Stimulated activated CD4-positive, alpha-beta T cell treated with anti-CD3 and anti-CD28 coated beads, TNF-alpha, amount 100 ng/mL, for 1 hour (primary cell): ENCODE measurements at regions not wholly inside any gene's neighbourhood (a gene's known extent, or its start where the extent isn't known, plus 50 kb on each side); places are given as distances from the start of the nearest gene placed in this dataset.
"Not testable (repeated sequence)": the region's sequence is repeated elsewhere in the genome, so short reads cannot be mapped to it uniquely, and the experiment has no call there.

Source experiments
- DNase-seq, 3 donors: peaks; one replicate each; pipeline ENCODE4 v3.0.0-alpha.2; 2020; ENCODE audit warnings: low read depth in 3 of 3, low spot score in 1 of 3

GRCh38 chr2:7517088-7517487 lies 599.9 kb downstream of the RNF144A start:
- no peak for DNase-seq

GRCh38 chr2:7517851-7518250 lies 600.6 kb downstream of the RNF144A start:
- DNase-seq = no peak

GRCh38 chr2:7523481-7524120 lies 606.4 kb downstream of the RNF144A start:
- no peak for DNase-seq

GRCh38 chr2:7524195-7524594 lies 607.0 kb downstream of the RNF144A start:
- DNase-seq = no peak

GRCh38 chr2:7525746-7526145 lies 608.5 kb downstream of the RNF144A start:
- no peak for DNase-seq

- DNase-seq = no peak
These were observed 610.0 kb downstream of the RNF144A start for GRCh38 chr2:7527165-7527722.

GRCh38 chr2:7530001-7530400 lies 612.8 kb downstream of the RNF144A start:
- no peak for DNase-seq

GRCh38 chr2:7539077-7539476 lies 621.9 kb downstream of the RNF144A start:
- DNase-seq = no peak

GRCh38 chr2:7539760-7540159 lies 622.5 kb downstream of the RNF144A start:
- no peak for DNase-seq

GRCh38 chr2:7552825-7553570 lies 635.8 kb downstream of the RNF144A start:
- DNase-seq = no peak

- no peak for DNase-seq
These were observed 638.0 kb downstream of the RNF144A start for GRCh38 chr2:7555260-7555659.

GRCh38 chr2:7557376-7557775 lies 640.2 kb downstream of the RNF144A start:
- no peak for DNase-seq

GRCh38 chr2:7559791-7560190 lies 642.6 kb downstream of the RNF144A start:
- DNase-seq = no peak

- no peak for DNase-seq
These were observed 649.2 kb downstream of the RNF144A start for GRCh38 chr2:7566382-7566881.

- not testable (repeated sequence) for DNase-seq
These were observed 649.9 kb downstream of the RNF144A start for GRCh38 chr2:7567116-7567515.

- DNase-seq = peak in 2 of 3 donors; percentile 5 to 21
These were observed 650.4 kb downstream of the RNF144A start for GRCh38 chr2:7567646-7568045.

- no peak for DNase-seq
These were observed 653.0 kb downstream of the RNF144A start for GRCh38 chr2:7570247-7570646.

- DNase-seq = no peak
These were observed 654.5 kb downstream of the RNF144A start for GRCh38 chr2:7571701-7572100.

- no peak for DNase-seq
These were observed 655.2 kb downstream of the RNF144A start for GRCh38 chr2:7572450-7572849.

- no peak for DNase-seq
These were observed 656.1 kb downstream of the RNF144A start for GRCh38 chr2:7573166-7573825.

GRCh38 chr2:7574385-7574784 lies 657.2 kb downstream of the RNF144A start:
- no peak for DNase-seq

- no peak for DNase-seq
These were observed 660.6 kb downstream of the RNF144A start for GRCh38 chr2:7577769-7578168.
